Activated CD4-positive, CD25-positive, alpha-beta regulatory T cell treated with anti-CD3 and anti-CD28 coated beads, Interleukin-2, amount 50 U/mL, for 24 hours (primary cell): ENCODE measurements at regions not wholly inside any gene's neighbourhood (a gene's known extent, or its start where the extent isn't known, plus 50 kb on each side); places are given as distances from the start of the nearest gene placed in this dataset.
"Not testable (repeated sequence)": the region's sequence is repeated elsewhere in the genome, so short reads cannot be mapped to it uniquely, and the experiment has no call there.

Source experiments
- ATAC-seq, 2 donors: fragments of 150-1000 bp; cut with Tn5 transposase; one replicate each; pipeline ENCODE4 v1.10.0; 2021; ENCODE audit warnings: mild to moderate bottlenecking in 1 of 2, moderate library complexity in 1 of 2

GRCh38 chr18:41113885-41114482 lies 841.0 kb upstream of the PIK3C3 start:
- no peak for ATAC-seq

GRCh38 chr18:41099451-41099850 lies 855.6 kb upstream of the PIK3C3 start:
- no peak for ATAC-seq

- ATAC-seq, result no peak
Measured at GRCh38 chr18:41096504-41096903, 858.5 kb upstream of the PIK3C3 start.

- no peak for ATAC-seq
Measured at GRCh38 chr18:41077076-41077475, 878.0 kb upstream of the PIK3C3 start.

GRCh38 chr18:41075212-41075611 lies 879.8 kb upstream of the PIK3C3 start:
- ATAC-seq, result no peak

GRCh38 chr18:41073372-41073954 lies 881.6 kb upstream of the PIK3C3 start:
- no peak for ATAC-seq

- no peak for ATAC-seq
Measured at GRCh38 chr18:41072946-41073345, 882.1 kb upstream of the PIK3C3 start.

GRCh38 chr18:41071826-41072225 lies 883.2 kb upstream of the PIK3C3 start:
- ATAC-seq, result no peak

- ATAC-seq, result no peak
Measured at GRCh38 chr18:41069167-41069566, 885.9 kb upstream of the PIK3C3 start.

- no peak for ATAC-seq
Measured at GRCh38 chr18:41064916-41065315, 890.1 kb upstream of the PIK3C3 start.

GRCh38 chr18:41060967-41061366 lies 894.1 kb upstream of the PIK3C3 start:
- no peak for ATAC-seq

- ATAC-seq, result no peak
Measured at GRCh38 chr18:41059126-41059415, 896.0 kb upstream of the PIK3C3 start.

GRCh38 chr18:41058351-41059125 lies 896.5 kb upstream of the PIK3C3 start:
- ATAC-seq, result no peak

GRCh38 chr18:41052625-41053024 lies 902.4 kb upstream of the PIK3C3 start:
- ATAC-seq, result no peak

- not testable (repeated sequence) for ATAC-seq
Measured at GRCh38 chr18:41046250-41046649, 908.8 kb upstream of the PIK3C3 start.

GRCh38 chr18:41043876-41044275 lies 911.2 kb upstream of the PIK3C3 start:
- no peak for ATAC-seq

- ATAC-seq, result no peak
Measured at GRCh38 chr18:41042866-41043265, 912.2 kb upstream of the PIK3C3 start.

GRCh38 chr18:41038071-41038470 lies 917.0 kb upstream of the PIK3C3 start:
- no peak for ATAC-seq

- ATAC-seq, result no peak
Measured at GRCh38 chr18:41036346-41036745, 918.7 kb upstream of the PIK3C3 start.

GRCh38 chr18:41034413-41034812 lies 920.6 kb upstream of the PIK3C3 start:
- no peak for ATAC-seq

GRCh38 chr18:41025666-41026065 lies 929.4 kb upstream of the PIK3C3 start:
- ATAC-seq, result no peak

- ATAC-seq, result no peak
Measured at GRCh38 chr18:41024792-41025191, 930.2 kb upstream of the PIK3C3 start.

GRCh38 chr18:41022484-41022883 lies 932.5 kb upstream of the PIK3C3 start:
- ATAC-seq, result no peak

- no peak for ATAC-seq
Measured at GRCh38 chr18:41021089-41021488, 933.9 kb upstream of the PIK3C3 start.
